Retina (tissue), 1 donor: ENCODE measurements at regions not wholly inside any gene's neighbourhood (a gene's known extent, or its start where the extent isn't known, plus 50 kb on each side); places are given as distances from the start of the nearest gene placed in this dataset.

Experiments
- DNase-seq: peaks from one replicate; pipeline ENCODE4 v3.0.0-alpha.2; 2016

GRCh38 chr2:5379811-5380210 lies 312.4 kb upstream of the SOX11 start:
- DNase-seq = no peak

- DNase-seq = no peak
These were observed 306.6 kb upstream of the SOX11 start for GRCh38 chr2:5385596-5385995.

GRCh38 chr2:5387406-5387805 lies 304.8 kb upstream of the SOX11 start:
- DNase-seq = no peak

- DNase-seq = no peak
These were observed 302.4 kb upstream of the SOX11 start for GRCh38 chr2:5389740-5390139.

- no peak for DNase-seq
These were observed 300.8 kb upstream of the SOX11 start for GRCh38 chr2:5391362-5391761.

- DNase-seq = no peak
These were observed 299.5 kb upstream of the SOX11 start for GRCh38 chr2:5392658-5393057.

GRCh38 chr2:5393474-5393873 lies 298.7 kb upstream of the SOX11 start:
- no peak for DNase-seq

- DNase-seq = no peak
These were observed 298.0 kb upstream of the SOX11 start for GRCh38 chr2:5394223-5394622.

- no peak for DNase-seq
These were observed 291.0 kb upstream of the SOX11 start for GRCh38 chr2:5401115-5401657.

GRCh38 chr2:5403392-5403791 lies 288.8 kb upstream of the SOX11 start:
- peak; percentile 16 for DNase-seq

GRCh38 chr2:5409898-5410381 lies 282.2 kb upstream of the SOX11 start:
- DNase-seq = peak; percentile 88

- DNase-seq = peak; percentile 38
These were observed 281.0 kb upstream of the SOX11 start for GRCh38 chr2:5410991-5411700.

- DNase-seq = peak; percentile 42
These were observed 280.2 kb upstream of the SOX11 start for GRCh38 chr2:5412001-5412400.

- DNase-seq = no peak
These were observed 258.3 kb upstream of the SOX11 start for GRCh38 chr2:5433855-5434254.

GRCh38 chr2:5437375-5437774 lies 254.8 kb upstream of the SOX11 start:
- DNase-seq = no peak

- DNase-seq = no peak
These were observed 252.0 kb upstream of the SOX11 start for GRCh38 chr2:5440174-5440573.

- no peak for DNase-seq
These were observed 249.4 kb upstream of the SOX11 start for GRCh38 chr2:5442736-5443135.

GRCh38 chr2:5444168-5444567 lies 248.0 kb upstream of the SOX11 start:
- DNase-seq = no peak

GRCh38 chr2:5444854-5445253 lies 247.3 kb upstream of the SOX11 start:
- no peak for DNase-seq

- no peak for DNase-seq
These were observed 242.3 kb upstream of the SOX11 start for GRCh38 chr2:5449867-5450266.

GRCh38 chr2:5453220-5454050 lies 238.7 kb upstream of the SOX11 start:
- peak; percentile 32 for DNase-seq

- DNase-seq = peak; percentile 28
These were observed 238.2 kb upstream of the SOX11 start for GRCh38 chr2:5454051-5454390.

GRCh38 chr2:5459041-5459440 lies 233.1 kb upstream of the SOX11 start:
- DNase-seq = no peak

GRCh38 chr2:5464657-5465056 lies 227.5 kb upstream of the SOX11 start:
- no peak for DNase-seq
